Inflammatory macrophage (primary cell): ENCODE measurements at regions not wholly inside any gene's neighbourhood (a gene's known extent, or its start where the extent isn't known, plus 50 kb on each side); places are given as distances from the start of the nearest gene placed in this dataset.

Source experiments
- DNase-seq, 2 donors: peaks; one replicate each; pipeline ENCODE4 v3.0.0-alpha.2; 2020 to 2022

DNA sequence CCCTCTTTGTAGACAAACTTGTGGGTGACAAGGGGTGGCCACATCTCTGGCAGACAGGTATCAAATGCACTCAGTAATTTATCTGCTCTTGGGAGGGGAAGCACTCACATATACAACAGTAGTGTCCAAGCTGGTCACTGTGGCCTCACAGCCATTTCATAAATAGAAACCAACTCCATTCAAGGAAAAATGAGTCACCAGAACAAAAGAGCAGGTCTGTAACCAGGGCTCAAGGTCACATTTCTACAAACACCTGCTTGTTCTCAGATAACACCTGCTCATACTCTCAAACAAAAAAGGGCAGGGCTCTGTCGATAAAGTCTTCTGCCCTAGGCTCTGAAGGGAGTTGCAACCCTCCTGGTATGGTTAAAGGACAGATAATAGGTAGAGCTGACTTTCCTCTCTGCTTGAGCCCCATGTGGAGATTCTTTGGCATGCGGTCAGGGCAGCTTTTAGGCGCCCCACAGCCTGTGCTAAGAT lies 459.0 kb downstream of the BCL11A start:
- DNase-seq: no peak

DNA sequence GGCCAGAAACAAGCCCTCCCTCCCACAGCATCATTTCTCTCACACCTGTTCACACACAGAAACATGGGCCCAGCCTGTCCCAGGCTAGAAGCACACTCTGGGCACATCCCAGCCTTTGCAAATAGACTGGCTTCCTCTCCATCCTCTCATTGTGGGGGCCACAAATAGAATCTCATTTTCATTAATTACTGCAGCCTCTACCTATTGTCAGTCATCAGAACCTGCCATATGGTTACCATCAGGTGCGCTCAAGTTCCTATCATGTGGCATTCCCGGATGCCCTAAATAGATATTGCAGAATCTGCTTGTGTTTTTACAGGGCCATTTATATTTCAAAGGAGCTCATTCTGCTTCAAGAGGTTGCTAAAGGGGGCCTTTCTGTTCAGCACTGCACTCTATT lies 460.7 kb downstream of the BCL11A start:
- no peak for DNase-seq

GRCh38 chr2:60091894-60092293 lies 461.6 kb downstream of the BCL11A start:
- DNase-seq: no peak

DNA sequence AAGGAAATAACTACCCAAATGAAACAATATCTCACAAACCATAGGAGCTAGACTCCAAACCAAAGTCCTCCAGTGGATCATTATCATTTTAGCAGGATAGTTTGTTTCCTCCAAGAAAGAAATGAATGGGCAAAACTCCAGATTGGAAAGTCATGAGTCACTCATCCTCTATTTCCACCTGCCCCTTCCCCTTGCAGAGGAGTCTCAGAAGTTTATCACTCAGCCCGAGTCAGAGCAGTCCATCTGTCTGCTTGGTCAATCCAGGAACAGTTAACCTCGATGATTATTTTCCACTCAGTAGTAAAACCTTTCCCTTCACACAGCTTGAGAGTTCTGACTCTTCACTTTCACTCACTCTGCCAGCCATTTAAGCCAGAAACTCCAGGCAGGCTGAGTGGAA lies 462.2 kb downstream of the BCL11A start:
- DNase-seq: no peak

- peak in 1 of 2 donors; percentile 17 for DNase-seq
Measured at GRCh38 chr2:60079562-60079961, 473.9 kb downstream of the BCL11A start.

- DNase-seq: no peak
Measured at GRCh38 chr2:60075048-60075447, 478.4 kb downstream of the BCL11A start.

- no peak for DNase-seq
Measured at GRCh38 chr2:60073201-60073600, 480.3 kb downstream of the BCL11A start.

DNA sequence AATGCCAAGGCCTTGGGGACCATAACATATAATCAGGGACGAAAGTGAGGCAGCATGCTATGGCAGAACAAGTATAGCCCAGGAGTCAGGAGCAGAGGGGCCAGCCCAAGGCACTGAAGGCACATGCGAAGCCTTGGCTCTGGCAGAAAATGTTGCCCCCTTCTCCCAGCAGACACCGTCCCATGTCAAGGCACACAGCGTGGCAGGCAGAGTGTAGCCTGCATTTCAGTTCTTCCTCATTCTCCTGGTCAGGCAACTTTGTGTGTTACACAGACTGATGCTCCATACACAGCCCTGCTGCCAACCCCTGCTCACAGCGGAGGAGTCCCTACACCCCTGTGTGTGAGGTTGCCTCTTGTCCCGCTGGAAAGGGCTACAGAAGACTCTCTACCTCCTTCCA lies 480.8 kb downstream of the BCL11A start:
- DNase-seq: no peak

- DNase-seq: no peak
Measured at GRCh38 chr2:60071490-60071831, 482.0 kb downstream of the BCL11A start.

DNA sequence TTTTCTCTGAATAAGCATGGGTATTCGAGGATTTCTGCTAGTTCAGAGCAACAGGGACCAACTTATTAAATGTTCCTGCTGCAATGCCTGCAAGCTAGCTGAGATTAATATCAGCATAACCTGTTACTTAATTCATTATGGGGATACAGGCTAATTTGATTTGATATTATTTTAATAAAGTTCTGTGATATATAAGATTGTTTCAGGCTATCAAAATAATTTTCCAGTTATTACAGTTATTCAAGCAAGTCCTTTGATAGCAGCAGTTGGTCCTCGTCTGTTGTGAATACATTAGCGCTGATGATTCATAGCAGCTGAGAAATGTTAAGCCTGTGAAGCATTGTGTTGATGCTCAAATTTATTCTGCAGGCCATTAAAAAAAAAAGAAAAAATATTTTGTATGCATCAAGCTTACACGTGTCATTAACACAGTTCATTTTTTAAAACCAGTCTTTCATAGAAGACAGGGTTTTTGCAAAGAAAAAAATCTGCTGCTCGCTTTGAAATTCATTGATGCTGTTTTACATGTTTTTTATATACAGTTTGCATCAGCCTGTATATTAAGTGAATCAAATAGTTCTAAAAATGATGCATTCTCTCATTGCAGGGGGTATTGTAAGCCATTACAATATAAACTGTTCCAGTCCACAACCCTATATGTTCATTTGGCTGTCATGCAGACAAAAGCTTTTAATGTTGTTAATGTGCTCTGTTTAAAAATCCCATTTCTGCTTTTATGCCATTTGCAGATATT lies 482.5 kb downstream of the BCL11A start:
- DNase-seq: no peak

- DNase-seq: no peak
Measured at GRCh38 chr2:60070196-60070595, 483.3 kb downstream of the BCL11A start.

DNA sequence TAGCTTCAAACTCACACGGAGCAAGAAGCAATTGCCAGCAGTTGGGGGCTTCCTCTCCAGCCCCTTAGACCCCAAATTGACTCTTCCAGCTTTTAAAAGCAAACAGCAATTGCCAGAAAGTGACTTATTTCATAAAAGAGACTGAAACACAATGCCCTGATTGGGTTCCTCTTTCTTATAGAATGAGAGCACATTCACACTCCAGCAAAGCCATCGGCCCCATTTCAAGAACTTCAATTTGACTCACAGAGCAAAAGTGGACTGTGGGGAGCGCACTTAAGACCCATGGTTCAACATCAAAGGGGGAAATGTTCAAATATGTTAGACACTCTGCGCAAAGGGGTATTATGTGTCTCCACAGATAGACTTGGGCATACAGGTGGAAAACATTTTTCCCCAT lies 484.7 kb downstream of the BCL11A start:
- no peak for DNase-seq

DNA sequence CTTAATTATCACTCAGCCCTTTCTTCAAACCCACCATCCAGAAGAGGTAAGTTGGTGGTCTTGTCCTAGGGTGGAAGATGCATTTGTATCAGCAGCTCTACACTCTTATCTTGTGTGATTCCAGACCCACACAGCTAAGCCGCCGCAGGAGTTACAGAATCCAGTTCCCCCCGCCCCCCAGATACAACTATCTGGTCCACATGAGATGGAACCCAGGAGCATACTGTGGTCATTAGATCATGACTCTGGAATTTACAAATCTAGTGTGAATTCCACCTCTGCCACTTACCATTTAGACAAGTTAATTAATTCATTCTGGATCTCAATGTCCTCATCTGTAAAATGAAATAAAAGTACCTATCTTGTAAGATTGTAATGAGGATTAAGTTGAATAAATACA lies 486.4 kb downstream of the BCL11A start:
- no peak for DNase-seq

GRCh38 chr2:60066096-60066839 lies 487.2 kb downstream of the BCL11A start:
- no peak for DNase-seq

- DNase-seq: no peak
Measured at GRCh38 chr2:60064687-60065389, 488.6 kb downstream of the BCL11A start.

DNA sequence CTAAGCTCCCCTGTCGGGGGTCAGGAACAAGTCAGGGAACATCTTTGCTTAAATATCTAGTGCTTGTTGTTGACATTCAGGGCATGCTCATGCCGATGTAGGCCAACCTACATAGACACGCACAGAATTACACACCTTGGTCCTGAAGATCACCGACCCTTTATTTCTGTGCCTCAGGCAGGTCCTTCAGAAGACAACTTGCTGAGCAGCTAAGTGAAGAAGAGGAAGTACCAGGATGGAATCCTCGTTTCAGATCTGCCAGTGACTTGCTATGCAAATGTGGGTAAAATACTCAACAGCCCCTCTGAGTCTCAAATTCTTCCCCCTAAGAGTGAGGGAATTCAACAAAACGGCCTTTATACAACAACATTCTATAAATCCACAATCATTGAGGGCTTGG lies 494.7 kb downstream of the BCL11A start:
- DNase-seq: no peak

DNA sequence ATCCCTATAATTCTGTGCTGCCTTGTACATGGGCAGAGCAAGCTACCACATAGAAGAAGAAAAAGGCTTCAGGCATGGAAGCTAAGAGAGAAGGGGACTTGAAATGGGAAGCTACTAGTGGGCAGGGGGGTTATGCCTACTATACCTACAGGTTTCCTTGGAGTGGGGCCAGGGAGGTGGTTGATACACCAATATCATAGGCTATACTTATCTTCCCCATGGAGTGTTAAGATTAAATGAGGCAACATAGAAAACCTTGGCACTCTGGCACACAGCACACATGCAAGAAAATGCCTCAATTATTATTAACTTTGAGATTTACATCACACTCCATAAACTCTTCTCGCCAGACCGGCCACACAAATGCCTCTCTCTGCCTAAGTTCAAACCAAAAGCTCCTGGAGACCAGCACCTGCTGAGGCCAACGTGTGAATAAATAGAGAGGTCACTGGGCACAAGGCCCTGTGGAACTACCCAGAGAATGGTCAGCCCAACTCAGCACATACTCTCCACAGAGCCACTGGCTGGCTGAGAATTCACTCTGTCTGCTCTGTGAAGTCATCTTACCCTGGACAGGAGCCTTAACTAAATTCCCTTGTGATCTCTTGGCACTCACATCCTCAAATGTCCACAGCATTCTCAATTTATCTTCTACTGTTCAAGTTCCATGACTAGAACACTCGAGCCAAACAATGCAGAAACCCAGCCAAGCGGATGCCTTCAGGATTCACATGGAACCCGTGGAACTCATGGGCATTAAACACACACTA lies 498.7 kb downstream of the BCL11A start:
- no peak for DNase-seq

DNA sequence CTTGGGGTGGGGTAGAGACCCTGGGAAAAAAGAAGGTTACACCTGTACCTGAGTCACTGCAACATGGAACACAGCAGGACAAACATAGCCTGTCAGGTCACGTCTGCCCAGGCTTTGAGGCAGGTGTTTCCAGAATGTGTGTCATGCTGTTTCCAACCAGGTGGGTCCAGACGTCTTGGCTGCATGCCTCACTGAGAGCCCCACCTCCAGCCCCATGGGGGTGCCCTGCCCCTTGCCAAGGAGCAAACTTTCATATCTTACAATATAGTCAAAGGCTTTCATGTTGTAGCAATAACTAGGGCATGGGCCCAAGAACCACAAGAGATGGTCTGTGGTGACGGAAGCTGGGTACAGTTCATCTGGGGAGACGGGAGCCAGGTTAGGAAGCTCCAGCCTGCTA lies 499.7 kb downstream of the BCL11A start:
- no peak for DNase-seq

- DNase-seq: no peak
Measured at GRCh38 chr2:60052601-60053000, 500.9 kb downstream of the BCL11A start.

- DNase-seq: no peak
Measured at GRCh38 chr2:60051991-60052390, 501.5 kb downstream of the BCL11A start.

GRCh38 chr2:60047944-60048525 lies 505.4 kb downstream of the BCL11A start:
- DNase-seq: no peak

- no peak for DNase-seq
Measured at GRCh38 chr2:60047347-60047746, 506.1 kb downstream of the BCL11A start.
